ENCODE measurements at regions not wholly inside any gene's neighbourhood (a gene's known extent, or its start where the extent isn't known, plus 50 kb on each side); places are given as distances from the start of the nearest gene placed in this dataset.

DNA sequence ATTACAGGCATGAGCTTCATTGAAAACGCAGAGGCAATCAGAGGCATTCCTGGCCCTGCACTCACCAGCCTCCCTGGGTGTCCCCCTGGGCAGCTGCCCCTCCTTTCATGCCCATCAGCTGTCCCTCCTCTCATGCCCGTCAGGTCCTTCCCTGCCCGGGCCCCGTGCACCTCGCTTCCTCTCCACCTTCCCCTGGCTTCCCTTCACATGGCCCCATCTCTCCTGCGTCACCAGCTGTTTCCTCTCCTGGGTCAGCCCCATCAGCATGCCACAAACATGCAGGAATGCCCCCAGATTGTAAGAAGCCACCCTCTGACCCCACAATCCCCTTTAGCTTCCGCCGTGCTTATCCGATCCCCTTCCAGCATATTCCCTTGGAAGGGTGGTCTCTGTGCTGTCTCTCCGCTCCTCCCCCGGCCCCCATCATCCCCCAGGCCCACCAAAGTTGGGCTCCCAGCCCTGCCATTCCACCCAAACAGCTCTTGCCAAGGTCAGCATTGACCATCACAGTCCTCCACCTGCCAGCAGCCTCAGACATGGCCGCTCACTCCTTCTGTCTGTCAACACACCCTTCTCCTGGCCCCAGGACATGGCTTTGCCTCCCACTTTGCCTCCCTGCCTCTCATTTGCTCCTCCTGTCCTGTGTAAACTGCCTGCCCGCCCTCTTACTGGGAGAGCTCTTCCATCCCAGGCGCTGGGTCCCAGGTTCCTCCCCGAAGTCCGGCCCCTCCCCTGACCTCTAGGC lies 98.6 kb upstream of the IER5L start:
- Mint-ChIP-seq H3K27ac (peak overlapping the region in 2 of 10 donors; percentile 64 to 76), H3K27me3 (peaks cover 0 to 4% (median 0%) of the 10 kb centered on the region in 5 donors), H3K4me1 (peaks cover 5 to 22% (median 12%) of the 10 kb centered on the region in 4 donors), H3K36me3 (no peaks in the 10 kb centered on the region), H3K9me3 (no peaks in the 10 kb centered on the region), H3K4me3 (no peak overlapping the region)
- POLR2A ChIA-PET = interaction anchor here (0.7 kb wide), 1 partner anchor 62 kb away, joined by 4 read pairs; no protein-coding TSS in a partner anchor
- DNase-seq = peak in 1 of 10 donors; percentile 49
- no peak for ATAC-seq

DNA sequence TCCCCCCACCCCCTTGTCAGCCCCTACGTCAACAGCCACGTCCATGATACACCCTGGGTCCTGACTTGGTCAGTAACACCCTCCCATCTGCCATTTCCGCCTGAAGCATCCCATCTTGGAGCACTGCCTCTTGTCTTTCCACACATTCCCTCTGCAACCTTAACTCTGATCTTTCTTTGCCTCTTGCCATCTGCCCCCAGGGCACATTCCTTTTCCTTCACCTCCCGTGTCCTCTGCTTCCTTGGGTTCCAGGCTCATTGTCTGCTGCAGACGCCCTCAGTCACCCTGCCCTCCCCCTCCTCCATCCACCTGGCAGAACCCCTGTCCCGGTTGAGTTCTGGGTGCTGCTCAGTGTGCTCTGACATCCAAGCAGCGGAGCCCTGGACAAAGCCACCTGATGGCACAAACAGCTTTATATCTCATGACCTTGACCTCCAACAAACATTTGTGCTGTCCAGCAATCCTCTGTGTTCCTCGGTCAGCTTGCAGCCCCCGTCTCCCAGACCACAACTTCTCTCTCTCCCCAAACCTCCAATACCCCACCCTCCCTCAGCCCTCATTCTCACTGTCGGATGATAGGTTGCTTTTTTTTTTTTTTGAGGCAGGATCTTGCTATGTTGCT lies 97.7 kb upstream of the IER5L start:
- ATAC-seq (no peak), DNase-seq (no peak)
- Mint-ChIP-seq H3K9me3 (no peaks in the 10 kb centered on the region), H3K27me3 (peaks cover 0 to 4% (median 0%) of the 10 kb centered on the region in 5 donors), H3K4me3 (no peak overlapping the region), H3K27ac (peak overlapping the region in 2 of 10 donors; percentile 40 to 63), H3K4me1 (peaks cover 14 to 31% (median 21%) of the 10 kb centered on the region in 4 donors), H3K36me3 (no peaks in the 10 kb centered on the region)
- POLR2A ChIA-PET = interaction anchor here (0.6 to 0.7 kb wide), 2 partner anchors 63 to 97 kb away, joined by 3 to 4 read pairs; partner anchors contain the start of gene IER5L

DNA sequence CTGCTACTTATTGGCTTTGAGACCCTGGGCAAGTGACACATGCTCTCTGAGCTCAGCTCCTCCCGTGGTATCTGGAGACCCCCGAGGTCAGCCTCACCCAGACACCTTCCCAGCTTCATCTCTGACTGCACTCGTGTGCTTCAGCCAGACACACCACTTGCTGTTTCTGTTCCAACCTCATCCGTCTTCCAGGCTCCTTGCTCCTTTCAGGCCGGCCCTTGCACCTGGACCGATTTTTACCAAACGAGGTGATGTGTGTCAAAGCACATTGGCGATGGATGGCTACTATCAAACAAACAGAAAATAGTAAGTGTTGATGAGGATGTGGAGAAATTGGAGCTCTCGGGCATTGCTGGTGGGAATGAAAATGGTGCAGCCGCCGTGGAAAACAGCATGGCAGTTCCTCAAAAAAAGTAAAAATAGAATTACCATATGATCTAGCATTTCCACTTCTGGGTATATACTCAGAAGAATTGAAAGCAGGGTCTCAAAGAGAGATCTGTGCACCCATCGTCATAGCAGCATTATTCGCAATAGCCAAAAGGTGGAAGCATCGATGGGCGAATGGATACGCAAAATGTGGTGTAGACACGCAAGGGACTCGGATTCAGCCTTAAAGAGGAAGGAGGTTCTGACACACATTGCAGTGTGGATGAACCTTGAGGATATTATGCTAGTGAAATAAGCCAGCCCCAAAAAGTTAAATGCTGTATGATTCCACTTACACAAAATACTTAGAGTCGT lies 96.1 kb upstream of the IER5L start:
- POLR2A ChIA-PET = no interaction called here
- no peak for DNase-seq
- peaks cover 0 to 4% (median 0%) of the 10 kb centered on the region in 5 donors for H3K27me3 Mint-ChIP-seq
- peak overlapping the region in 2 of 10 donors; percentile 6 to 24 for H3K27ac Mint-ChIP-seq
- no peaks in the 10 kb centered on the region for H3K9me3 Mint-ChIP-seq
- H3K4me1 Mint-ChIP-seq = peaks cover 23 to 40% (median 31%) of the 10 kb centered on the region in 4 donors
- no peaks in the 10 kb centered on the region for H3K36me3 Mint-ChIP-seq
- no peak overlapping the region for H3K4me3 Mint-ChIP-seq
- ATAC-seq = no peak

DNA sequence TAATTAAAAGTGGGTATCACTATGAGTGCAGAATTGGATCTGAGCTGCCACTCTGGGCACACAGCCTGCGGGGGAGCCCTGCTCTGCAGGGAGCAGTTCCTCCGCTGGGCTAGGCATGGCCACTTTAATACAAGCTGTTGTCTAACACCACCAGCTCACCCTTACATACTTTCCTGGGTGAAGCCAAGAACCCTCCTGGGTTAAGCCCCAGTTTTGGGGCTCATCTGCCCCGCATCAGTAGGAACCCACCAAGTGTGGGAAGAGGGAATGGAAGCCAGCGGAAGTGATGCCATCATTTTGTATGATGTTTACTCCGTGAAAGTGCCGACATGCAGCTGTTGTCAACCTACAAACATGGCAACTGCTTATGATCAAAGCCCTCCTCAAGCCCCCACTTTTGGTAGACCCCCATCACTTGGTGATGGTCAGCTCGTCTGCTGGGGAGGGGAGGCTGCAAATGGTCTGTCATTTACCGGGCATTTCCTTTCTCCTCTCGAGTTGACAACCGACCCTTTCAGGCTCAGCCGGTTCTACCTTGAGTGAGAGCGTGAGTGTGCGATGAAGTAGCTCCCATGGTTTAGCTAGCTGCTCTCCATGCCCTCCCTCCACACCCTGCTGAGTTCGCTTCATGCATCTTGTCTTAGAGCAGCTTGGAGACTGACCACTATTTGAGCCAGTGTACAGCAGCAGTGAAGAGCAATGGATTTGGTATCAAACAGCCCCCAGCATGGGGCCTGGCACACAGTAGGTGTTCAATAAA lies 95.3 kb upstream of the IER5L start:
- POLR2A ChIA-PET = no interaction called here
- DNase-seq (peak in 1 of 10 donors; percentile 27), ATAC-seq (no peak)
- H3K9me3 Mint-ChIP-seq = no peaks in the 10 kb centered on the region
- no peaks in the 10 kb centered on the region for H3K36me3 Mint-ChIP-seq
- peak overlapping the region in 1 of 10 donors; percentile 18 for H3K27ac Mint-ChIP-seq
- peaks cover 0 to 4% (median 0%) of the 10 kb centered on the region in 5 donors for H3K27me3 Mint-ChIP-seq
- no peak overlapping the region for H3K4me3 Mint-ChIP-seq
- peaks cover 23 to 42% (median 34%) of the 10 kb centered on the region in 4 donors for H3K4me1 Mint-ChIP-seq

DNA sequence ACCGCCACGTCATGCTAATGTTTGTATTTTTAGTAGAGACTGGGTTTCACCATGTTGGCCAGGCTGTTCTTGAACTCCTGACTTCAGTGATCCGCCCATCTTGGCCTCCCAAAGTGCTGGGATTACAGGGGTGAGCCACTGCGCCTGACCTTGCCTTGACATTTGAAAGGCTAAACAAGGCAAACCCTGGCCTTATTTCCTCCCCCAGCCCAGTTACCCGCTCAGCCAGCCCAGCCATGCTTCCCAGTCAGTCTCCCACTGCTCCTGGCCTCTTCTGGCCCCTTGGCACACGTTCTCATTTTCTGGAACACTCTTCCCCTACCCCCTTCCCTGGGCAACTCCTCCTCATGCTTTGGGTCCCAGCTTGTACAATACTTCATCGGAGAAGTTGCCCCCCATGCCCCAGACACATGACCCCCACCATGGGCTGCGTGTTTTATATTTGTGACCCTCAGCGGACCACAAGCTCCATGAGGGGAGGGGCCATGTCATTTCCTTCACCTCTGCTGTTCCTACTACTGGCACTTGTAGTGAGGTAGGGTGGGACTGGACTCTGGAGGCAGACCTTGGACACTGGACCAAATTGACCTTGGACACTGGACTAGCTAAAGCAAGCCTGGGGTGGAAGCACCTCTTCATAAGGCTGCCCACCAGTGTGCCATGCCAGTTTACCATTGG lies 94.4 kb upstream of the IER5L start:
- Mint-ChIP-seq H3K4me3 (peak overlapping the region in 2 of 10 donors; percentile 41 to 68), H3K4me1 (peaks cover 23 to 42% (median 34%) of the 10 kb centered on the region in 4 donors), H3K36me3 (no peaks in the 10 kb centered on the region), H3K9me3 (no peaks in the 10 kb centered on the region), H3K27ac (peak overlapping the region in 8 of 10 donors; percentile 3 to 81 (median 54)), H3K27me3 (peaks cover 0 to 4% (median 0%) of the 10 kb centered on the region in 5 donors)
- POLR2A ChIA-PET = no interaction called here
- DNase-seq (peak in 1 of 10 donors; percentile 50), ATAC-seq (no peak)

DNA sequence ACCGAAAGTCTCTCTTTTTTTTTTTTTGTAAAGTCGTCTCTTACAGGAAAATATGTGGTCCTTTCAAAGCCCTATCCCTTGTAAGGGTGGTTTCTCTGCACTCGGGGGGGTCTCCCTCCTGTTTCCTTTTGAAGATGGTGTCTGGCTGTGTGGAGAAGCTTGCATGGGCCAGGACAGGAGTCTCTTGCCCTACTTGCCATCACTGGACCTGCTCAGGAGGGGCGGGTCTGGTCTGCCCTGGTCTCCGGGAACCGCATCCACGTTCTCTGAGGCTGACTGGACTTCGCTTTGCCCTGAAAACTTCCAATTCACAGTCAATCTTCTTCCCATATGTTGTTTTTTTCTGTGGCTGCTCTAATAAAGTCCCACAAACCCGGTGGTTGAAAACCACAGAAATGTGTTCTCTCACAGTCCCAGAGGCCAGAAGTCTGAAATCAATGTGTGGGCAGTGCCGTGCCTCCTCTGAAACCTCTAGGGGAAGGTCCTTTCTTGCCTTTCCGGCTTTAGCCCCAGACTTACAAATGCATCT lies 92.9 kb upstream of the IER5L start:
- H3K27me3 Mint-ChIP-seq = peaks cover 0 to 2% (median 0%) of the 10 kb centered on the region in 5 donors
- peaks cover 25 to 40% (median 28%) of the 10 kb centered on the region in 4 donors for H3K4me1 Mint-ChIP-seq
- DNase-seq (peak in 5 of 10 donors; percentile 6 to 55 (median 38)), ATAC-seq (peak; percentile 64 to 68)
- POLR2A ChIA-PET = interaction anchor here (1.1 kb wide), 2 partner anchors 22 to 35 kb away, joined by 3 to 5 read pairs; no protein-coding TSS in a partner anchor
- H3K27ac Mint-ChIP-seq = peak overlapping the region; percentile 51 to 96 (median 87)
- peak overlapping the region; percentile 68 to 84 (median 77) for H3K4me3 Mint-ChIP-seq
- H3K36me3 Mint-ChIP-seq = no peaks in the 10 kb centered on the region
- H3K9me3 Mint-ChIP-seq = no peaks in the 10 kb centered on the region

DNA sequence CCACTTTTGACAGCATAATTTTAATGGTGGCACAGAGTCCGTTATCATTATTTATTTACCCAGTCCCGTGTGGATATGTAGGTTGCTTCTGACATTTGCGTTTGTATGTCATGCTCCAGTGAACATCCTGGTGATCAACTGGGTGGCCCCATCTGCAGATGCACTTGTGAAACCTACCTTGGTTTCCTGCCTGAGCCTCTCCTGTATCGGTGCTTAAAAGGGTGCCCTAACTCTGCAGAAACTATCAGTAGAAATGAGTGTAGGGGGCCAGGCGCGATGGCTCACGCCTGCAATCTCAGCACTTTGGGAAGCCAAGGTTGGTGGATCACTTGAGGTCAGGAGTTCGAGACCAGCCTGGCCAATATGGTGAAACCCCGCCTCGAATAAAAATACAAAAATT lies 92.1 kb upstream of the IER5L start:
- Mint-ChIP-seq H3K36me3 (no peaks in the 10 kb centered on the region), H3K4me1 (peaks cover 25 to 39% (median 28%) of the 10 kb centered on the region in 4 donors), H3K4me3 (peak overlapping the region; percentile 68 to 84 (median 77)), H3K27ac (peak overlapping the region; percentile 51 to 96 (median 87)), H3K27me3 (peaks cover 0 to 2% (median 0%) of the 10 kb centered on the region in 5 donors), H3K9me3 (no peaks in the 10 kb centered on the region)
- DNase-seq (peak in 8 of 10 donors; percentile 9 to 75 (median 38)), ATAC-seq (peak; percentile 89 to 93)
- POLR2A ChIA-PET = interaction anchor here (1.1 kb wide), 2 partner anchors 21 to 34 kb away, joined by 3 to 5 read pairs; no protein-coding TSS in a partner anchor

DNA sequence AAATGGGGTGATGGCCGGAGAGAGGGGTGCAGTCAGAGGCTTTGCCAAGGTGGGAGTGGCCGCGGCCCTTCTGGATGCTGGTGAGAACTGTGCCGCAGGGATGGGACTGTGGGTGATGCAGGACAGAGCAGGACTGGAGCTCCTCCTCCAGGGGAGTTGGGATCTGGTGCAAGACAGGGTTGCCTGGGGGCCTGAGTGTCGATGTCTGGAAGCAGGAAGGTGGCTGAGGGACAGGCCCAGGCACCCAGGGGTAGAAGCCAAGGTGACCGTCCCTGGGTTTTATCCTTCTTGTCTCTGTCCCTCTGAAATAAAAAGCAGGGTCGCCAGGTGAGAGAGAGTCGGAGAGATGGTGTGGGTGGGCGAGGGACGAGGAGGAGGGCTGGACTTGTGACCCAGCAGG lies 89.1 kb upstream of the IER5L start:
- ATAC-seq (no peak), DNase-seq (peak in 1 of 10 donors; percentile 57)
- H3K27ac Mint-ChIP-seq = peak overlapping the region in 2 of 10 donors; percentile 29 to 36
- POLR2A ChIA-PET = interaction anchor here (0.7 kb wide), 1 partner anchor 95 kb away, joined by 3 read pairs; no protein-coding TSS in a partner anchor
- H3K9me3 Mint-ChIP-seq = no peaks in the 10 kb centered on the region
- H3K36me3 Mint-ChIP-seq = no peaks in the 10 kb centered on the region
- no peak overlapping the region for H3K4me3 Mint-ChIP-seq
- H3K27me3 Mint-ChIP-seq = peaks cover 0 to 5% (median 0%) of the 10 kb centered on the region in 5 donors
- H3K4me1 Mint-ChIP-seq = peaks cover 22 to 31% (median 26%) of the 10 kb centered on the region in 4 donors

DNA sequence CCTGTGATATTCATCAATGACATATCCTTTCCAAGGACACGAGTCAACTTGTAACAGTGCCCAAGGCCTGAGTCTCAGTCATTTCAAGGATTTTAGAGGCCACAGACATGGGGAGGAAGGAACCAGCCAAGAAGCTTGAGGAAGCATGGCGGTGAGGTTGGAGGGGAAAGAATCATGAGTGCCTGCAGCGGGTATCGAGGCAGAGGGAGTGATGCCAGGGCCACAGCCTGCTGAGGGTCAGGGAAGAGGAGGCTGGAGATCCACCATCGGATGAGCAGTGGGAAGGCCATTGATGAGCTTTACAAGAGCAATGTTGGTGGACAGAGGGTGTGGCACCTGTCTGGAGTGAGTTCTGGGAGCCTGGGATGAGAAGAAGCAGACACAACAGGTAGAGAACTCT lies 88.5 kb upstream of the IER5L start:
- Mint-ChIP-seq H3K9me3 (no peaks in the 10 kb centered on the region), H3K27me3 (peaks cover 0 to 6% (median 0%) of the 10 kb centered on the region in 5 donors), H3K4me3 (no peak overlapping the region), H3K27ac (peak overlapping the region in 3 of 10 donors; percentile 29 to 60 (median 54)), H3K4me1 (peaks cover 16 to 27% (median 23%) of the 10 kb centered on the region in 4 donors), H3K36me3 (no peaks in the 10 kb centered on the region)
- ATAC-seq (no peak), DNase-seq (no peak)
- POLR2A ChIA-PET = interaction anchor here (0.6 to 0.7 kb wide), 2 partner anchors 94 to 286 kb away, joined by 3 to 5 read pairs; no protein-coding TSS in a partner anchor

DNA sequence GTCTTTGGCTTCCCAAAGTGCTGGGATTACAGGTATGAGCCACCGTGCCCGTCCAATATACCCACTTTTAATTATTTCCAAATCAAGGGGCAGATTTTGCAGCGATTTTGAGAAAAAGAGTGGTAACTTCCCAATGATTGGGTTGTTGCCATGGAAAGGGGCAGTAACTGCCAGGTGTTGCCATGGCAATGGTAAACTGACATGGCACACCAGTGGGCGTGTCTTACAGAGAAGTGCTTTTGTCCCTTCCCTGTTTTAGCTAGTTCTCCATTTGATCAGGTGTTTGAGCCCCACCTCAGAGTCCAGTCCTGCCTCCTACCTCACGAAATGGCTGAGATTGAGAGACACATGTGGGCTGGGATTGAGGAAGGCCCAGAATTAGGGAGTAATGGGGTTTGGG lies 86.3 kb upstream of the IER5L start:
- no peak for ATAC-seq
- Mint-ChIP-seq H3K9me3 (no peaks in the 10 kb centered on the region), H3K4me1 (peaks cover 14 to 23% (median 17%) of the 10 kb centered on the region in 4 donors), H3K27me3 (peaks cover 0 to 16% (median 0%) of the 10 kb centered on the region in 5 donors), H3K36me3 (no peaks in the 10 kb centered on the region), H3K27ac (no peak overlapping the region), H3K4me3 (no peak overlapping the region)
- POLR2A ChIA-PET = interaction anchor here (1.3 kb wide), 1 partner anchor 28 kb away, joined by 4 read pairs; no protein-coding TSS in a partner anchor
- no peak for DNase-seq

DNA sequence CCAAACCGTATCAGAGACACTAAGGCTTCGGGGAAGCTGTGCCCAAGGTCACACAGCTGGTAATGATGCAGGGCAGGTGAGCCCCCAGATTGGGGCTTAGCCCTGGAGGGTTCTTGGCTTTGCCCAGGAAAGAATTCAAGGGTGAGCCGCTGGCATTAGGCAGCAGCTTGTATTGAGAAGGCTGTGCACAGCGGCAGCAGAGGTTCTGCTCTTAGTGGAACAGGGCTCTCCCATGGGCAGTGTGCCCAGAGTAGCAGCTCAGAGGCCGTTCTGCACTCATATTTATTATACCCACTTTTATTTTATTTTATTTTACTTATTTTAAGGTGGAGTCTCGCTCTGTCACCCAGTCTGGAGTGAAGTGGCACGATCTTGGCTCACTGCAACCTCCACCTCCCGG lies 85.8 kb upstream of the IER5L start:
- peak overlapping the region in 1 of 10 donors; percentile 37 for H3K27ac Mint-ChIP-seq
- ATAC-seq = no peak

More for the DNA sequence above, 85.8 kb upstream of the IER5L start:
- no peak for DNase-seq
- POLR2A ChIA-PET = interaction anchor here (1.3 kb wide), 1 partner anchor 27 kb away, joined by 4 read pairs; no protein-coding TSS in a partner anchor
- Mint-ChIP-seq H3K36me3 (no peaks in the 10 kb centered on the region), H3K9me3 (no peaks in the 10 kb centered on the region), H3K27me3 (peaks cover 0 to 21% (median 0%) of the 10 kb centered on the region in 5 donors), H3K4me1 (peaks cover 20 to 25% (median 22%) of the 10 kb centered on the region in 4 donors), H3K4me3 (no peak overlapping the region)
